Heart left ventricle (tissue), 13 donors: ENCODE measurements at regions not wholly inside any gene's neighbourhood (a gene's known extent, or its start where the extent isn't known, plus 50 kb on each side); places are given as distances from the start of the nearest gene placed in this dataset.

Experiments
- POLR2A ChIP-seq, 2 donors: fragments of 450-650 bp; IDR thresholded peaks; one replicate each; pipeline ENCODE4 v1.6.1; 2017; ENCODE audit warnings: antibody characterized with exemption in 2 of 2, mild to moderate bottlenecking in 2 of 2, moderate library complexity in 2 of 2
- TF ChIP-seq, protein P1 (sequence below), 12 donors: fragments of 200-600 bp; sonication (generic) in 4 of 12; IDR thresholded peaks; one replicate each; pipeline versions ENCODE4 v1.5.0 to v1.8.0; 2018 to 2022; ENCODE audit warnings: antibody characterized with exemption in 12 of 12, mild to moderate bottlenecking in 5 of 12
- donor health status: ischemic (EF 13 %, LVEDD 7.1; RV severe dilation, severe dysfunction).
- donor health status: DM: no; HTN: yes; CAD: no.
- donor health status: DM: no; HTN: no; CAD: no.
- donor health status: ischemic (EF 25% LVEDD 6.9; RV normal size, moderate dysfunction).
- donor health status: ischemic (EF 25% LVEDD 5.7; RV mildly dilated, moderate dysfunction).
- donor health status: ischemic (EF 35%, LVEDD 5.7; RV mildly dilated, moderate dysfunction).
- donor health status: nonischemic (EF 11% LVEDD 7.7; RV severe dilation, severe dysfunction).
- donor health status: DM: yes; HTN: yes; CAD: no.
- donor health status: PGD.
- donor health status: ischemic (EF 29% LVEDD 5.4; RV normal size, mild dysfunction).
- donor health status: nonischemic (EF 23%, LVEDD 6.1; RV moderate dilation, normal function).

DNA sequence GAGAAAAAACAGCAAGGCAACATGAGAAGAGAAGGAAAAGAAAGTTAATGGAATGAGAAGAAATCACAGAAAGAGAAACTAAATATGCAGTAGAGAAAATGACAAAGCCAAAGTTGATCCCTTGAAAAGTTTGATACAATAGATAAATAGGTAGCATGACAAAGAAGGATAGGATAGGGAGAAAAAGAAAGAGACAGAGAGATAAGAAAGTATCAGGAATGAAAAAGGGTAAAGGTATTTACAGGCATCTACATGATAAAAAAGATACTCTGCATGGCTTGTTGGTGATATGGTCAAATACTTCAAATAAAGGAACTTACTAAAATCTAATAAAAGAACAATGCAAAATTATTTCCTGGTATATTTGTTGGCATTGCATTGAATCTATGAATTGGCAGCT, 185.5 kb upstream of the TECRL start:
- TF ChIP-seq POLR2A (IDR thresholded peaks at IDR 0.05): no peak
- TF ChIP-seq, protein P1, sequence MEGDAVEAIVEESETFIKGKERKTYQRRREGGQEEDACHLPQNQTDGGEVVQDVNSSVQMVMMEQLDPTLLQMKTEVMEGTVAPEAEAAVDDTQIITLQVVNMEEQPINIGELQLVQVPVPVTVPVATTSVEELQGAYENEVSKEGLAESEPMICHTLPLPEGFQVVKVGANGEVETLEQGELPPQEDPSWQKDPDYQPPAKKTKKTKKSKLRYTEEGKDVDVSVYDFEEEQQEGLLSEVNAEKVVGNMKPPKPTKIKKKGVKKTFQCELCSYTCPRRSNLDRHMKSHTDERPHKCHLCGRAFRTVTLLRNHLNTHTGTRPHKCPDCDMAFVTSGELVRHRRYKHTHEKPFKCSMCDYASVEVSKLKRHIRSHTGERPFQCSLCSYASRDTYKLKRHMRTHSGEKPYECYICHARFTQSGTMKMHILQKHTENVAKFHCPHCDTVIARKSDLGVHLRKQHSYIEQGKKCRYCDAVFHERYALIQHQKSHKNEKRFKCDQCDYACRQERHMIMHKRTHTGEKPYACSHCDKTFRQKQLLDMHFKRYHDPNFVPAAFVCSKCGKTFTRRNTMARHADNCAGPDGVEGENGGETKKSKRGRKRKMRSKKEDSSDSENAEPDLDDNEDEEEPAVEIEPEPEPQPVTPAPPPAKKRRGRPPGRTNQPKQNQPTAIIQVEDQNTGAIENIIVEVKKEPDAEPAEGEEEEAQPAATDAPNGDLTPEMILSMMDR (IDR thresholded peaks at IDR 0.05): no peak
